ENCODE measurements at regions not wholly inside any gene's neighbourhood (a gene's known extent, or its start where the extent isn't known, plus 50 kb on each side); places are given as distances from the start of the nearest gene placed in this dataset.

DNA sequence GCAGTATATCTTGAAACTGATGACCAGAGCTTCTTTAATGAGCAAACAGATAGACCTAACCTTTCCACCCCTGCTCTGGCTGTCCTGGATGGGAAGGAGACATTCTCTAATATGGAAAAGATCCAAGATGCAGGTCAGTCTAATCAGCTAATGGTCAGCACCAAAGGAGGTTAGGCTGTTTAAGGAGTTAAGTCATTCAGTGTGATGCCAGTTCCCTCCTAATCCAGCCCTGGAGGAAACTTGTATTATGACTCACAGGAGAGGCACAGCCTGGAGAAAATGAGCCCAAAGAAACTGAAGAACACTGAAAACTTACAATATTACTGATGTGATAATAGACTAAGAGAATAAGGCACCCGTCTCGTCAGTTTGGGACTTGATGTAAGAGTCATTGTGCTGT, 323.0 kb downstream of the HNRNPD start:
- Histone ChIP-seq H3K36me3 (no peaks in the 10 kb centered on the region), H3K9me3 (replicated peaks) (no peaks in the 10 kb centered on the region), H3K4me1 (no peaks in the 10 kb centered on the region), H3K27me3 (0 out of 2 replicates have a peak, but pooled peaks cover 9% of the 10 kb centered on the region), H3K27ac (no peak overlapping the region), H3K4me3 (no peak overlapping the region)
- DNase-seq, result no peak

DNA sequence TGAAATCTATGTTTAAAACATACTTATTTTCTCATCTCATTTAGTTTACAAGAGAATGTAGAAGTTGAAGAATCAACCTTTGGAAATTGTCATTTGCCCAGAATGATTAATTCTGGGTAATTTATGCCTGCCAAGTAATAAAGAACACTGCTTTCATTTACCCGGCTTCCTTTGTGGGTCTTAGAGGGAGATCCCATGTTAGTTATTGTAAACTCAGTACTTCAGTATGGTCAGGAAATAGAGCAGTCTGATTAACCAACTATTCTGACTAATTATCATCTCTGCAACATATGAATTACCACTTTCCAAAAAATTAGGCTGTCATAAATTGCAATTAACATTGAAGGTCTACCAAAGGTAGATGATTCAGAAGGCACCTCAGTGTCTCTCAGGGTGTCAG, 324.5 kb downstream of the HNRNPD start:
- no peak overlapping the region for H3K27ac ChIP-seq
- no peak for DNase-seq
- H3K27me3 ChIP-seq, result peaks cover 18% of the 10 kb centered on the region; the same call in 1 of the 2 replicates
- no peaks in the 10 kb centered on the region for H3K36me3 ChIP-seq
- no peak overlapping the region for H3K4me3 ChIP-seq
- no peaks in the 10 kb centered on the region for H3K4me1 ChIP-seq
- H3K9me3 ChIP-seq (replicated peaks), result no peaks in the 10 kb centered on the region

DNA sequence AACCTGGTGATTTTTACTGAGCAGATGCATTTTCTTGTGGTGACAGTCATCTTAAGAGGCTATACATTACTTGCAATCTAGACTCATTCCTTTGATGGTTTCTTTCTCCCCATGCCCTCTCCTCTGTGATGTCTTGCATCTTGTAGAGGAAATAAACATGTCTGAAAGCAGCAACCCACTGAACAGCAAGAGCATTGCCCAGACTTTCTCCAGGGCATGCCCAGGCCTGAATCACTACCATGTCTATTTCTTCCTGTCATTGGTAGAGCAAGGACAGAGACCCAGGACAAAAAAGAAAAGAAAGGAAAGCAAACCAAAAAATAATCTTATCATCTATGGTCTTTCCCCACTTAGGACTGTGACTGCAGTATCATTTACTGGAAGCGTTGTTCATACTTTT, 326.1 kb downstream of the HNRNPD start:
- Histone ChIP-seq H3K27me3 (peaks cover 30% of the 10 kb centered on the region), H3K9me3 (replicated peaks) (no peaks in the 10 kb centered on the region), H3K27ac (no peak overlapping the region), H3K4me3 (no peak overlapping the region), H3K4me1 (no peaks in the 10 kb centered on the region), H3K36me3 (no peaks in the 10 kb centered on the region)
- no peak for DNase-seq

DNA sequence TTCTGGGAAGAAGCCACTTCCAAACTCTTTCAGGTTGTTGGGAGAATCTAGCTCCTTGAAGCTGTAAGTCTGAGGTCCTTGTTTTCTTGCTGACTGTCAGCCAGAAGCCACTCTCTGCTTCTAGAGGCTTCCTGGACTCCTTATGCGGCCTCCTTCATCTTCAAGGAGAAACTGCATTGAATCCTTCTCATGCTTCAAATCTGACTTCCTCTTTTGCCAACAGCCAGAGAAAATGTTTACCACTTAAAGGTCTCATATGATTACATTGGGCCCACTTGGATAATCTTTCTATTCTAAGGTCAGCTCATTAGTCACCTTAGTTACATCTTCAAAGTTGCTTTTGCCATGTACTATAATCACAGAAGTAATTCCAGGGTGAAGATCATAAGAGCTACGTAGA, 327.0 kb downstream of the HNRNPD start:
- Histone ChIP-seq H3K4me1 (no peaks in the 10 kb centered on the region), H3K36me3 (no peaks in the 10 kb centered on the region), H3K9me3 (replicated peaks) (no peaks in the 10 kb centered on the region), H3K27me3 (peaks cover 33% of the 10 kb centered on the region), H3K4me3 (no peak overlapping the region), H3K27ac (no peak overlapping the region)
- DNase-seq, result no peak

DNA sequence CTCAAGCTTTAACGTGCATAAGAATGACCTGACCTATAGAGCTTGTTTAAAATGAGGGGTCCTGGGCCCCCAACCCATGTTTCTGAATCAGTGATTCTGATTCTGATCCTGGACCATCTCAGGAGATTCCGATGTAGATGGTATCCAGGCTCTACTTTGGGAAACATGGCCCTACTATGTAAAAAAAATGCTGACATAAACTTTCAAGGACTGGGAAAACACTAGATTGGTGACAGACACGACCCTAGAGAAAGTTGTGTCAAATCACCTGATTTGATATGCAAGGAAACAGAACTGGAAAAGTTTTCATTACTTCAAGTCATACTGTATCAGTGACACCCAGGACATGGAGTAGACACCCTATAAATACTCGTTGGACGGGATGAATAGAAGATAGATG, 328.5 kb downstream of the HNRNPD start:
- Histone ChIP-seq H3K36me3 (no peaks in the 10 kb centered on the region), H3K9me3 (replicated peaks) (no peaks in the 10 kb centered on the region), H3K4me1 (no peaks in the 10 kb centered on the region), H3K27ac (no peak overlapping the region), H3K27me3 (peaks cover 33% of the 10 kb centered on the region), H3K4me3 (no peak overlapping the region)
- no peak for DNase-seq

DNA sequence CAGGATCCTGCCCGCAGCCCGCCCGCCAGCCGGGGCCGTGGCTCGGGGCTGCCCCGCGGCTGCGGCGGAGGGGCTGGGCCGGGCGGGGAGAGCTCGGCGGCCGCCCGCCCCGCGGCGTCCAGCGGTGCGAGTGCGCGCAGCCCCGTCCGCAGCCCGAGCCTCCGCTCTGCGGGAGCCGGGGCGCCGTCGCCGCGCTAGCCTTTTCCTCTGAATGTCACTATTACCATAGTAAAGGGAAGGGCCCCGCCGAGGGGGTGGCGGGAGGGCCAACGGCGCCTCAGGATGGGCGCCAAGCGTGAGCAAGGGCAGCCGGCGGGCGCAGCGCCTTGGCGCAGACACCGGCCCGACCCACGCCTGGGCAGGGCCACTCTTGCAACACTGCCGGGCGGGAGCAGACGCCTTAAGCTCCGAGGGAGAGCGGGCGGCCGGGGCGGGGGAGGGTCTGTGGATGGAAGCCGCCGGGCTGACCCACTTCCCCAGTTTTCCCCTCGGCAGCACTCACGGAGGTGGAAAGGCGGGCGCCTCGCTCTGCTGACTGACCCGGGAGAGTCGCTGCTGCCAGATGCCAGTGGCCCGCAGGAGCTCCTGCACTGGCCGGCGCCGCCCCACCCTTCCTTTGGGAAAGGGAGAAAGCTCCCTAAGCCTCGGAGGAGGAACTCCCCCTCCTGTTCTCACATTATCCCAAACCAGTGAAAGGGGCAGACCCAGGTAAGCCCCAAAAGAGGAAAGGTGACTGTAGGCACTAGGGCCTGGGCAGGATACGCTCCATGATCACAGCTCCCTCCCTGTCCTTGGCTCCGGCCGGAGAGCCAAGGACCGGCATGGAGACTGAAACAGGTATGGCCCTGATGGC, 329.4 kb downstream of the HNRNPD start:
- no peak overlapping the region for H3K27ac ChIP-seq
- H3K27me3 ChIP-seq, result peaks cover 33% of the 10 kb centered on the region
- peak; percentile 55 to 64 for DNase-seq
- no peaks in the 10 kb centered on the region for H3K36me3 ChIP-seq
- H3K4me3 ChIP-seq, result peak overlapping the region; percentile 47
- H3K9me3 ChIP-seq (replicated peaks), result no peaks in the 10 kb centered on the region
- no peaks in the 10 kb centered on the region for H3K4me1 ChIP-seq

DNA sequence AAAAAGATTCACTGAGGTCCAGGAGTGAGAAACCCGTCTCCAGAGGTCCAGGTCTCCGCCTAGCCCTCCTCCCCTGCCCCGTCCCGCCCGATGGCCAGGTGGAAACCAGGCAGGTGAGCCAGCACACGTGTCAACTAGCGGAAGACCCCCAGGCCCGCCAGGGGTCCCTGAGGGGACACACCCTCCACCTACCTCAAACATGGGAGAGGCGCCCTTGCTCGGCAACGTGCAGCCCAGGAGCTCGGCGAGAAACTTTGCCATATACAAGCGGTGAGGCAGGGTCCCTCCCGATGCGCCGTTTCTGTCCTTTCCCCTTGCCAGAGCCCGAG, 330.0 kb downstream of the HNRNPD start:
- H3K4me3 ChIP-seq, result no peak overlapping the region
- DNase-seq, result no peak
- H3K27me3 ChIP-seq, result peaks cover 33% of the 10 kb centered on the region

DNA sequence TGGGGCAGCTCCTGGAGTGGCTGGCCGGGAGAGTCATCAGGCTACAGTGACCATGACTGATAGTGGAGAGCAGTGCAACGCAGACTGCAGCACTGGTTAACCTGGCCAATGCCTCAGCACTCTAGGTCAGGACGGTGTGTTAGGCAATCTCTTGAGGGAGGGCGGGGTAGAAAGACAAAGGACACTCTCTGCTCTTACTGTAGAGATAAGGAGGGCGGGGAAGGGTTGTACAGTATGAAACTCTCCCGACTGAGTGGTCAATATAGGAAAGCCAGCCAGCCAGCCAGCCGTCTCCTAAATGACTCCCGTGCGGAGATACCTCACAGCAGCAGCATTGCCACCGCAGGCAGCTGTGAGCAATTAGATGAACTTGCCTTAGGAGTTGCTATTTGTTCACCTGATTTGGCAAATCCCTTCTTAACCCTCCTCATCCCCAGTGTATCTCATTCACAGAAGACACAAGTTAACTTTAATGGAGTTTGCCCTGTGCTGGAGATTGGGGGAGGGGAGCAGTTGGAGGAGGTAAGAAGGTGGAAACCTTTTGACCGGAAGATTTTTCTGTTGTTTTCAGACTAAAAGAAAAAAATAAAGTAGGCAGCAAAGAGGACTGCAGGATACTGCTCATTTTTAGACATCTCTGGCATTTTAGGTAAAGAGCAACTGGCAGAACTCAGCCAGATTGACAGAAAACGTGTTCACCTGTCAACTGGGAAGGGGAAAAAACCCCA, 330.5 kb downstream of the HNRNPD start:
- no peak for DNase-seq
- Histone ChIP-seq H3K4me3 (no peak overlapping the region), H3K27me3 (peaks cover 33% of the 10 kb centered on the region), H3K4me1 (no peaks in the 10 kb centered on the region), H3K9me3 (replicated peaks) (no peaks in the 10 kb centered on the region), H3K27ac (no peak overlapping the region), H3K36me3 (no peaks in the 10 kb centered on the region)

More for the DNA sequence above, 330.0 kb downstream of the HNRNPD start:
- H3K9me3 ChIP-seq (replicated peaks), result no peaks in the 10 kb centered on the region
- no peaks in the 10 kb centered on the region for H3K36me3 ChIP-seq
- no peaks in the 10 kb centered on the region for H3K4me1 ChIP-seq
- H3K27ac ChIP-seq, result no peak overlapping the region

DNA sequence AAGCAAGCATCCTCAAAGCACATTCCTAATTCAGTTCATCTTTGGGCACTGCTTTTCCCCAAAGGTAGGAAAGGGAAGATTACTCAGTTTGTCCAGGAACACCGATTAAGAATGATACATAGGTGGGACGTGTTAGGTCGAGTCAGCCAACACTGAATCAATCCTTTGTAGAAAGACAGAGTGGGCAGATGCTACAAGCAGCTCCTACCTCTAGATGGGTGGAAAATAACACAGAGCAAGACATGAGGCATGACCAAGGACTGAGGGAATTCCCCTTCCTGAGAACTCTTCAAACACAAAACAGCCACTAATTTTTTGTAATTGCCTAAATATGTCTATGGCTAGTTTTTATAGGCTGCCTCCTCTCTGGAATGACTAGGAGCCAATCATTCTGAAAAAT, 331.7 kb downstream of the HNRNPD start:
- Histone ChIP-seq H3K27ac (no peak overlapping the region), H3K4me1 (no peaks in the 10 kb centered on the region), H3K4me3 (no peak overlapping the region), H3K9me3 (replicated peaks) (no peaks in the 10 kb centered on the region), H3K36me3 (no peaks in the 10 kb centered on the region), H3K27me3 (peaks cover 28% of the 10 kb centered on the region)
- DNase-seq, result no peak

DNA sequence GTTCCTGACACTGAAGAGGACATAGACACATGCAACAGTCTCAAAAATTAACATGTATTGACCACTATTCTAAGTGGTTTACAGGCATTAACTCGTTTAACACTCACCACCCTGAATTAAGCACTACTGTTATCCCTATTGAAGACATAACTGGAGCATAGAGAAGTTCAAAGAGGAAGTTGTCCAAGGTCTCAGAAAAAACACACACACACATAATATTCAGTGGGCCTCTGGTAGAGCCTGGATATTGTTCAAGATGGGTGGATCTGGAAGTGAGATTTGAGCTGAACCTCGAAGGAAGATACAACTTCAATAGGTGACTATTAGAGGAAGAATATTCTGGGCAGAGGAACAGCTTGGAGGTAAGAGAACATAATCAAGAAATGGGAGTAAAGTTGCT, 334.9 kb downstream of the HNRNPD start:
- no peak overlapping the region for H3K27ac ChIP-seq
- H3K4me3 ChIP-seq, result no peak overlapping the region
- DNase-seq, result no peak
- no peaks in the 10 kb centered on the region for H3K4me1 ChIP-seq
- no peaks in the 10 kb centered on the region for H3K36me3 ChIP-seq
- peaks cover 14% of the 10 kb centered on the region for H3K27me3 ChIP-seq
- no peaks in the 10 kb centered on the region for H3K9me3 ChIP-seq (replicated peaks)

DNA sequence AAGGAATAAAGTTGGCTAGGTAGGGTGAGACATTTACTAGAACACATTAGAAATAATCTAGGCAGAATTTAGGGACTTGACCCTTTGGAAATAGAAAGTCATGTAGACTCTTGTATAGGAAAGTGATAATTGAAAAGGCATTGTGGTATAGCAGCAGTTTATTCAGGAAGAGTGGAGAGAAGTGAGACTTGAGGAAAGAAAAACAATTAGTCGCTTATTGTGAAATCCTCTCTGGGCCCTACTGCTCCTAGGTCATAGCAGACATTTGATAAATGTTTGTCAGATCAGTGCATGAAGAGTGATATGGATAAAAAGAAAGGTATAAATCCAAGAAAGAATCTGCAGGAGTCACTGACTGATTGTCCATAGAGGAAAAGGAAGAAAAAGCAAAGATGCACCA, 337.6 kb downstream of the HNRNPD start:
- Histone ChIP-seq H3K36me3 (no peaks in the 10 kb centered on the region), H3K9me3 (replicated peaks) (no peaks in the 10 kb centered on the region), H3K4me3 (no peak overlapping the region), H3K27ac (no peak overlapping the region), H3K4me1 (no peaks in the 10 kb centered on the region), H3K27me3 (no peaks in the 10 kb centered on the region)
- DNase-seq, result no peak

DNA sequence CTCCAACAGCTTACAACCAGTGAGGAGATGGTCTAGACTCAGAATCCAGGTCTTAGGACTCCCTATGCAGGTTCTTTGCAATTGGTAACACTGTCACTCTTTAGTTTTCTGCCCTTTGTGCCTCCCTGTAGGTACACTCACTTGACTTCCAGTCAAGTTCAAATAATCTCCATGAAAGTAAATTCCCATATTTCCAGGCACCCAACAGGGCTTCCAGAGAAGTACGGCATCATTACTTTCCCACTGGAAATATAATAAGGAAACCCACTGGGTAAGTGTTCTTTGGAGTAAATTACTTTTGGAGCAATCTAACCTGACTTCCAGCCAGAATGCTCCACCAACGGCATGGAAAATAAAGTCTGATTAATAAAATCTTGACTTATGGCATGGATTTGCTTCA, 338.9 kb downstream of the HNRNPD start:
- Histone ChIP-seq H3K36me3 (no peaks in the 10 kb centered on the region), H3K27ac (no peak overlapping the region), H3K27me3 (no peaks in the 10 kb centered on the region), H3K9me3 (replicated peaks) (no peaks in the 10 kb centered on the region), H3K4me1 (no peaks in the 10 kb centered on the region), H3K4me3 (no peak overlapping the region)
- no peak for DNase-seq

DNA sequence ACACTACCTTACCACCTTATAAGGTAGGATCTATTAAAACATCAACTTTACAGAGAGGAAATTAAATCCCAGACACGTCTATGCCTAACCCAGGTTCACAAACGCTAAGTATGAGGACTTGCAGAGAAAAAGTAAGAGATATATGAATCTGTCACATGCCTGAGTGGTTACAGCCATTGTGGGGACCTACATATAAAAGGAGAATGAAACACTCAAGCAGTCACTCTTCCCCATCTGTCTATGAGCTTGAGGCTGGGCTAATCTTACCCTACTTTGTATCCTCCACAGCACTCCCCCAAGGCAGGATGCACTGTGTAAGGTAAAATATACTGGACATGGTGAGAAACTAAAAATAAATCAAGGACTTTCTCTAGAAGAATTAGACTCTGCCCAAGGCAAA, 339.9 kb downstream of the HNRNPD start:
- Histone ChIP-seq H3K27me3 (no peaks in the 10 kb centered on the region), H3K27ac (no peak overlapping the region), H3K9me3 (replicated peaks) (no peaks in the 10 kb centered on the region), H3K36me3 (no peaks in the 10 kb centered on the region), H3K4me3 (no peak overlapping the region), H3K4me1 (no peaks in the 10 kb centered on the region)
- DNase-seq, result no peak

DNA sequence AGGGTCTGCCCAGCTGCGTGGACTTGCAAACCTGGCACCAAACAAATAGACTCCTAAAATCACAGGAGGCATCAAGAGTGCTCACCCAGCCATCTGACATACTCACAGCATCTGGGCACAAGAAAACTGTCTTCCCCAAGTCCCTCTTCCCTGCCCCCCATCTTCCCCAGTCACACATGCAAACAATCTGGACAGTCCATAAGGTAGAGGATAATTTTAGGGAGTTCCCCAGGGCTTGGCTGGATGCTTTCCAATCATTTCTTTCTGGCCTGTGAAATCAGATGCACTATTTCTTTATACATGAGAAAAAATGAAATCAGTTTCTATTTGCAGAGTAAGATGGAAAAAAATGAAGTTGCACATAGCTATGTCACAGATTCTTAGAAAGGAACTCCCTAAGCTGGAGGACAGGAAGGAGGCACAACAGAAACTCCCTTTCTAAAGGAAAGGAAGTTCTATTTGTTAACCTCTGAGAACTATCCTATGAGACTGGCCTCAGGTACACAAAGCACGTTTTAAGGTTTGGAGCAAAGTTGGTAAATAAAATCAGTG, 342.3 kb downstream of the HNRNPD start:
- H3K9me3 ChIP-seq (replicated peaks), result no peaks in the 10 kb centered on the region
- no peaks in the 10 kb centered on the region for H3K27me3 ChIP-seq
- DNase-seq, result no peak
- no peak overlapping the region for H3K27ac ChIP-seq
- H3K36me3 ChIP-seq, result no peaks in the 10 kb centered on the region
- H3K4me1 ChIP-seq, result no peaks in the 10 kb centered on the region
- no peak overlapping the region for H3K4me3 ChIP-seq

DNA sequence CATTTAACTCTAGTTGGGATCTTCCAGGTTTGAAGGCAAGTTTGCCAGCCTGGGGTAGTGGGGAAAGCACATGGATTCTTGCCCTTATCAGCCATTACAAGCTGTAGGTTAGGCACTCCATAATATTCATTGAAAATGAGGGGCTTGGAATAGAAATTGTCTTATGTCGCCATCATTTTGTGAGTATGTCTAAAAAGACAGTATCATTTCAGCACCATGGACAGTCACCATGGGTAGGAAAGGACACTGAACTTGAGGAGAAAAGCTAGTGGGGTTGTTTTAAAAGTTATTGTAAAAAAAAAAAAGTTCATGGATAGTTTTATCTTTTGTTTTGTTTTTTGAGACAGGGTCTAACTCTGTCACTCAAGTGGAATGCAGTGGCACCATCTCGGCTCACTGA, 356.1 kb downstream of the HNRNPD start:
- Histone ChIP-seq H3K36me3 (no peaks in the 10 kb centered on the region), H3K4me1 (no peaks in the 10 kb centered on the region; the same call in 1 of the 2 replicates), H3K27ac (no peak overlapping the region), H3K4me3 (no peak overlapping the region), H3K9me3 (replicated peaks) (no peaks in the 10 kb centered on the region), H3K27me3 (no peaks in the 10 kb centered on the region)
- DNase-seq, result peak; percentile 51 to 75
